Activated naive CD4-positive, alpha-beta T cell (primary cell): ENCODE measurements at regions not wholly inside any gene's neighbourhood (a gene's known extent, or its start where the extent isn't known, plus 50 kb on each side); places are given as distances from the start of the nearest gene placed in this dataset.

Source experiments
- DNase-seq, 4 experiments: peaks; one replicate each; lab custom pipeline; 2025; lab: John Stamatoyannopoulos, UW

GRCh38 chr6:108778421-108779186, 69.6 kb upstream of the ARMC2 start:
- no peak for DNase-seq

- DNase-seq = no peak
Measured at GRCh38 chr6:108779536-108780275, 68.5 kb upstream of the ARMC2 start.

- no peak for DNase-seq
Measured at GRCh38 chr6:108780784-108781183, 67.4 kb upstream of the ARMC2 start.

DNA sequence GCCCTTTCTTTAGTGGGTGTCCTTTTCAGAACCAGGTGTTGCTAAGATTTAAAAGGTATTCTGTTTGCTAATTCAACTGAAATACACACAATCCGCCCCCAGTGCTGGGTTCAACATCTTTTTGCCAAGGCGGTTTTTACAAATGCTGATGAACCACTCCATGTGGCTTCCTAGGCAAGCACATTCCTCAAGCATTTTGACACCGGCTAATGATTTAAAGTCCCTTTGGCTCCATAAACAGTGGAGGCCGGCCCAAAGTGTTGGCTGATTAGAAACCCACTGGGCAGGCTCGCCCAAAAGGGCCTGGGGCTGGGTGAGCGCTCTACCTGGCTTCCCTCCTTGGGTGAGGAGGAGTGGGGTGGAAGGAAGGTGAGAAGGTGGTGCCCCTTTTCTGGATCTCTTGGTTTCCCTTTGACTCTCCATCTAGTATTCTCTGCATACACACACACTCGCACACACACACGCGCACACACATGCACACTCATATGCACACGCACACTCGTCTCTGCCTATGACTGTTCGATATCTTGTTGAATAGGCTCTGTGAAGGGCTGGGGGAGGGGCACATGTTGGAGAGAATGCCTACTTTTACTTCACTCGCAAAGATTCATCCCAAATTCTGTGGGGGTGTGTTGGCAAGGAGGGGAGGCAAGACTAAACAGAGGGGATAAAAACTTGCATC, 66.7 kb upstream of the ARMC2 start:
- DNase-seq = peak in 1 of 4 experiments; percentile 2

DNA sequence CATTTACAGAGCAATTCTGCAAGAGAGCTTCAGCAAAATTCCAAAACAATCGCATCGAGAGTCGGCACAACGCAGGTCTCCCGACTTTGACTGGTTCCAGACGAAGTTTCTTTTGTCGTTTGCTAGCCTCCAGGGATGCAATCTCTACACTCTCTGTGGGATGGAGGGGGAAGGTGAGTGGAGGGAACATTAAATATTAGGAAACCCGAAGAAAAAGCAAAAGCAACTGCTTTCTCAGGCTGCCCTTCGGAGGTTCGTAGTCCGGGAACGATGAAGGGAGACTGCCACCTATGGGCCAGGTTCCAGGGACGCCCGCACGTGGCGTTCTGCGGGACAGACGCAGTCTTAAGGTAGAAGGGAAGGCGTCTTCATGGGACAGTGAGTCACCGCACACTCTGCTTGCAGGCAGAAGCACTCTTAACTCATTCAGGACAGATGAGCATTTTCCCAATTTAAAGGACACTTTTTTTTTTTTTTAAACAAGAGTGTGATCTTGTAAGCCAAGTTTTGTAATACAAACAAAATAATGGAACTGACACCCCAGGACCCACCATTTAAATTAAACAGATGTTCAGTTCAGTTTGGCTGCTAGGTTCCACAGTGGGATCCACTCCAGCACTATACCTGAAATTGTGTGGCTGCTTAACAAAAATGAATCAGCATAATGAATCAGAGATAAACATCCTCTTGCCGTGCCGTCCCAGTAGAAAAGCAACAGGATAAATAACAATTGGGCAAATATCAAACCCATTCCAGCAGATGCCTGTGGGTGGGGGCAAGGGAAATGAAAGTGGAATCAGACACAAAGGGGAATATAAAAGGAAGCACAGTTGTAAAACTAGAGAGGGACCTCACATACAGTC, 65.8 kb upstream of the ARMC2 start:
- peak; percentile 26 to 71 (median 50) for DNase-seq

GRCh38 chr6:108785653-108786052, 62.6 kb upstream of the ARMC2 start:
- no peak for DNase-seq

GRCh38 chr6:108788416-108788815, 59.8 kb upstream of the ARMC2 start:
- DNase-seq = no peak

DNA sequence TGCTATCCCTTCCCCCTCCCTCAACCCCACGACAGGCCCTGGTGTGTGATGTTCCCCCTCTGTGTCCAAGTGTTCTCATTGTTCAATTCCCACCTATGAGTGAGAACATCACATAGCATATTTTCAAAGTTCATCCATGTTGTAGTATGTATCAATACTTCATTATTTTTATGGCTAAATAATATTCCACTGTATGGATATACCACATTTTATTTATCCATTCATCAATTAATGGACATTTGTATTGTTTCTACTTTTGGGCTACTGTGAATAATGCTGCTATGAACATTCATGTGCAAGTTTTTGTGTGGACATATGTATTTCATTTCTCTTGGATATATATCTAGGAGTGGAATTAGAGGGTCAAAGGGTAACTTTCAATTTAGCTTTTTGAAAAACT, 58.7 kb upstream of the ARMC2 start:
- DNase-seq = no peak

DNA sequence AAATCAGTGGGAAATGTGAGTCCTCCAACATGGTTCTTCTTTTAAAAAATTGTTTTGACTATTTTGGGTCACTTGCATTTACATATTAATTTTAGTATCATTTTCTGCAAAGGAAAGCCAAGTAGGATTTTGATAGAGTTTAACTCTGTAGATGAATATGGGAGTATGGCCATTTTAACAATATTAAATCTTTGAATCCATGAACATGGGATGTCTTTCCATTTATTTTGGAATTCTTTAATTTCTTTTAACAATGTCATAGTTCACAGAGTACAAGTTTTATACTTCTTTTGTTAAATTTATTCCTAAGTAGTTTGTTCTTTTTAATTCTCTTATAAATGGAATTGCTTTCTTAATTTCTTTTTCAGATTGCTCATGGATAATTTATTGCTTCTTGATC, 56.5 kb upstream of the ARMC2 start:
- no peak for DNase-seq

DNA sequence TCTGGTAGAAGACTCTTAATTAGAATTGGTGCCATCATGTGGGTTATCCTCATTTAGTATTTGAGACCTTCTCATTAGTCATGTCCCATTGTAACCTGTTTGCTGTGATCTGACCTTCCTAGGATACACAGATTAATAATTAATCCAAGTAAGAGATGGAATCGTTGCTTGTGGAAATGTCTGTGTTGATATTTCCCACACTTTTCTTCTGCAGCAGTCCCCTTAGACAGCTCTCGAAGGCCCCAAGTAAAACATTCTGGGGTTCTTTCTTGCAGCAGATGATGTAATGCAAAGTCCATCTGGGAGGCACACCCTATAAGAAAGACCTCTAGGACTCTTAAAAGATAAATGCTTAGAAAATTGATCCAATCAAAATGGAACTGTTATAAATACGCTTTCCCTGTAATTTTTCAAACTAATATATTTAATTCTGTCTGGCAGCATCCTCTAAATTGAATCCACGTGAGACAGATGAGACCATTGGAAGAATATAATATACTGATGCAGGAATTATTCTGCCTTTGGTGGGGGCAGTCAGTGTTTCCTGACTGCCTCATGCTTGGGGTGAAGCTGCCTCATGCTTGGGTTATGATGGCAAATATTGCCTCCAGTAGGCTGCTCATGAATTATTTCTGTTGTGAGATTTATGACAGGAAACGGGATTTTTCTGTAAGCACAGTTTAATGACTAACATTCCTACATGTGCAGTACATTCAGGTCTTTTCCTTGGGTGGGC, 54.5 kb upstream of the ARMC2 start:
- no peak for DNase-seq

- no peak for DNase-seq
Measured at GRCh38 chr6:108795122-108795521, 53.1 kb upstream of the ARMC2 start.

- no peak for DNase-seq
Measured at GRCh38 chr6:108795814-108796213, 52.4 kb upstream of the ARMC2 start.

- no peak for DNase-seq
Measured at GRCh38 chr6:108796875-108797274, 51.3 kb upstream of the ARMC2 start.

GRCh38 chr6:108797951-108798669, 50.1 kb upstream of the ARMC2 start:
- no peak for DNase-seq
